HUES6 (cell line): ENCODE measurements at regions not wholly inside any gene's neighbourhood (a gene's known extent, or its start where the extent isn't known, plus 50 kb on each side); places are given as distances from the start of the nearest gene placed in this dataset.
"Not testable (repeated sequence)": the region's sequence is repeated elsewhere in the genome, so short reads cannot be mapped to it uniquely, and the experiment has no call there.

Experiments used
- H3K27ac ChIP-seq: 2 replicates; pipeline ENCODE4 v1.7.0; 2013; ENCODE audit warnings: low read depth, mild to moderate bottlenecking, low read length, inconsistent platforms
- H3K27me3 ChIP-seq: 2 replicates; pipeline ENCODE4 v1.6.1; 2013; ENCODE audit warnings: low read length; ENCODE audit not compliant: control insufficient read depth, insufficient read depth
- H3K36me3 ChIP-seq: 2 replicates; pipeline ENCODE4 v1.6.1; 2013; ENCODE audit warnings: low read length; ENCODE audit not compliant: control insufficient read depth, insufficient read depth
- H3K4me1 ChIP-seq: 2 replicates; pipeline ENCODE4 v1.6.1; 2013; ENCODE audit warnings: low read length; ENCODE audit not compliant: control insufficient read depth, insufficient read depth
- H3K4me3 ChIP-seq: 2 replicates; pipeline ENCODE4 v1.5.1; 2013; ENCODE audit warnings: low read depth, low read length
- H3K9ac ChIP-seq: one replicate; pipeline ENCODE4 v1.6.1; 2013; ENCODE audit warnings: mild to moderate bottlenecking, low read length
- H3K9me3 ChIP-seq: 2 replicates; pipeline ENCODE4 v1.6.1; 2013; ENCODE audit warnings: low read depth, low read length; ENCODE audit not compliant: control insufficient read depth, insufficient read depth

DNA sequence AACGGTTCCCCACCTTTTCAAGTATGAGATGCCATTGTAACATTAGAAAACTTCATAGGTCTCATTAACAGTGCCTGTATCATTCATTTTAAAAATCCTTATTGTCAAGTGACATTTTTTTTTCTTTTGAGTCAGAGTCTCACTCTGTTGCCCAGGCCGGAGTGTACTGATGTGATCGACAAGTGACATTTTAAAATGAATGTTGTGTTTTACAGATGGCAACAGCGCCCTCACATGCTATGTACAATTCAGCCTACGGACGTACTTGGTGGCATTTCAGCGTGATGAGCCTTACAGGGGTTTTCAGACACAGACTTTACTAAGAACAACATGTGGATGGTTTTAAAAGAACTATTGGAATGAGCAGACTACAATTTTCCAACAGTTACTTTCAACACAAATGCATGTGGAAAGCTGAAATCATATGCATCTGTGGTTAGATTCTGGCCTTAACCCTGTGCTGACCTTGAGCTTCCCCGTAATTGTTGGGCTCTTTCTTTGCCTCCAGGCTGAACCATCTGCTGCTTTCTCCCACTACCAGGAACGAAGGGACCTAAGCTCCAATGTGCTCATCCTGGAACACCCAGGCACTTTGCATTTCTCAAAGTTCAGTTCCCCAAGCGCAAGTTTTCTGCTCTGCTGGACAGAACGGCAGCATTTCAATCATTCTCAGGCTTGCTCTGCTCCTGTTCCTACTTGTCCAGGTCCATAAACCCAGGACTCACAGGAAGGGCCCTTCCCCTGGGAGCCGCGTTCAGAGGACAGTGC, 119.9 kb upstream of the NDUFV2 start:
- H3K4me1 ChIP-seq: peaks cover 45% of the 10 kb centered on the region
- no peak overlapping the region for H3K27ac ChIP-seq
- no peaks in the 10 kb centered on the region for H3K9me3 ChIP-seq
- no peaks in the 10 kb centered on the region for H3K27me3 ChIP-seq
- H3K36me3 ChIP-seq: no peaks in the 10 kb centered on the region
- H3K4me3 ChIP-seq: no peak overlapping the region
- H3K9ac ChIP-seq: no peak overlapping the region

DNA sequence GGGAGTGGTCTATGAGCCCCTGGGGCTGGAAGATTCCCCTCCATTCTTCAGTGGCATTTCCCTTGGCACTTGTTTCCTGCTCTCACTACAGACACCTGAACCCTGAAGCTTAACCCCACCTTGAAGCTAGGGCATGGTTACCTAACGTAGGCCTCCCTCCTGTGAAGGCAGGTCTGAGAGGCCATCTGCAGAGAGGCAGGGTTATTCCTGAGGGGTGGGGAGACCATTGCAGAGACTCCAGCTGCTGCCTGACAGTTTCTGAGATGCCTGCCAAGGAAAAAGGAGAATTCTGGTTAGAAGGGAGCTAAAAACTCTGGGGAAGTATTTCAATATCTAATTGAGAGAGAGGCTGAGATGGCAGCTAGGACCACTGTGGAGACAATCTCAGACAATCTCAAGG, 119.3 kb upstream of the NDUFV2 start:
- H3K9ac ChIP-seq: no peak overlapping the region
- H3K36me3 ChIP-seq: no peaks in the 10 kb centered on the region
- no peak overlapping the region for H3K27ac ChIP-seq
- no peaks in the 10 kb centered on the region for H3K27me3 ChIP-seq
- H3K4me1 ChIP-seq: peaks cover 43% of the 10 kb centered on the region
- no peak overlapping the region for H3K4me3 ChIP-seq
- H3K9me3 ChIP-seq: no peaks in the 10 kb centered on the region

DNA sequence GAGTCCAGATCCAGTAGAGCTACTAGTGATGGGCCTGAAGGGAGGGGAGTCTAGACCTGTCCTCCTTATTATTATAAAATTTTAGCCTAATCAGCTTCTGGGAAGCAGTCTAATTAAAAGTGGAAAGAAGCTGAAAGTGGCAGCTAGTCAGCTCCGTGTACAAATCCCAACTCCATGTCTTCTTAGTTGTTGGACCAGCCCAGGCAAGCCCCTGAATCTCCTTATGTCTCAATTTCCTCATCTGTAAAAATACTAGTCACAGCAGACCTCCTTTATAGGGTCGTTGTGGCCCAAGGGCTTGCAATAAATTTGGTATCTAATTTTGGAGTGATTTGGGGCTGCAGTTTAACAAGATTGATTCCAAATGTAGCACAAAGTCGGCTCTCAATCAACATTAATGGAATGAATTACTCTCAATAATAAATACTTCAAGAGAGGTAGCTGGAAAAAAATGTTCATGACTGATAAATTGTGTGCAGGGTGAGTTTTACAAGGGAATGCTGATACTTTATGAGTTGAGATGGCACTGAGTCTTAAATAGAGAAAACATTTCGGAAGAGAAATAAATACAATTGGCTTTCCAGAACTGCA, 118.3 kb upstream of the NDUFV2 start:
- H3K9me3 ChIP-seq: no peaks in the 10 kb centered on the region
- H3K27ac ChIP-seq: no peak overlapping the region; the same call in 1 of the 2 replicates
- H3K27me3 ChIP-seq: no peaks in the 10 kb centered on the region
- H3K9ac ChIP-seq: no peak overlapping the region
- peaks cover 33% of the 10 kb centered on the region for H3K4me1 ChIP-seq
- no peaks in the 10 kb centered on the region for H3K36me3 ChIP-seq
- no peak overlapping the region for H3K4me3 ChIP-seq

DNA sequence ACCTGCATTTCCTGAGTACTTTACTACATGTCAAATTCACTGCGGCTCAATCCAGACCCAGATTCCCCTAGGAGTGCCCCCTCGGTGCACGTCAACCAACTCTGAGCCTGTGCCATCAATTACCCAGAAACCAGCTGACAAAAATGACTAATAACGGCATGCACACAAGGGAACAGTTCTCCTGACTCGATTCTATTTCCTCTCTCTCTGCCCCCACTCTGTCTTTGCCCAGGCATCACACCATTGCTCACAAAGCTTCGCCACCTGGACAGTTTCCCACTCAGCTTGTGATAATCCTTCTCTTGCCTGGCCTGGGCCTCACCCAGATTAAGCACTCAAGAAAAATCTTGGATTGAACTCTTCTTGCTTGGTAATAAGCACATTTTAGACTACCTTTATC, 115.3 kb upstream of the NDUFV2 start:
- peaks cover 13% of the 10 kb centered on the region; the same call in 1 of the 2 replicates for H3K4me1 ChIP-seq
- H3K27me3 ChIP-seq: no peaks in the 10 kb centered on the region
- no peak overlapping the region for H3K9ac ChIP-seq
- H3K9me3 ChIP-seq: no peaks in the 10 kb centered on the region
- H3K4me3 ChIP-seq: no peak overlapping the region
- no peaks in the 10 kb centered on the region for H3K36me3 ChIP-seq
- no peak overlapping the region for H3K27ac ChIP-seq

DNA sequence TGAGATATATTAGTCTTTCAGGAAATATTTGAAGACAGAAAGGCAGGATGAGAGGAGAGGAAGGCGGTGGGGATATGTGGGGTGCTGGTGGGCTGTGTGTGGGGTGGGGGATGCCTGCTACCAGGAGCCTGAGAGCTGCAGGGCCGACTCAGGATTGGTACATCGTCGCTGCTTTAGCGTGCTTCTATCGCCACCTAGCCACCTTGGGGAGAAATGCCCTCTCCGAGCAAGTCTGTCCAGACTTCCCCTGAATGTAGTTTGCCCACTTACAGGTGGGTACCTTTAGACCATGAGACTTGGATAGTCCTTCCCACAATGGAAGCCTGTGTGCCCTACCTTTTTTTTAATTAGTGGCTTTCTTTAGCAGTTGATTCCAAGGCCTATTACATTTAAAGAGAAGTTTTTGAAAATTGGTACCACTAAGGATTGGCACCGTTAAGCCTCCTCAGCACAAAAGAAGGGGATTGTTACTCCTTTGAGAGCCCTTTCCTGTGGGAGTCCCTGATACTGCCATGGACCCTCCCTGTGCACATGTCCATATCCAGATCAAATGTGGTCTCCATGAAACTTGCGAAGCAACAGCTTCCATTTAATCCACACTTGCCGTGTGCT, 114.1 kb upstream of the NDUFV2 start:
- no peak overlapping the region for H3K9ac ChIP-seq
- no peak overlapping the region for H3K4me3 ChIP-seq
- H3K9me3 ChIP-seq: no peaks in the 10 kb centered on the region
- H3K27ac ChIP-seq: no peak overlapping the region
- H3K36me3 ChIP-seq: no peaks in the 10 kb centered on the region
- 0 out of 2 replicates have a peak, but pooled peaks cover 5% of the 10 kb centered on the region for H3K4me1 ChIP-seq
- no peaks in the 10 kb centered on the region for H3K27me3 ChIP-seq

DNA sequence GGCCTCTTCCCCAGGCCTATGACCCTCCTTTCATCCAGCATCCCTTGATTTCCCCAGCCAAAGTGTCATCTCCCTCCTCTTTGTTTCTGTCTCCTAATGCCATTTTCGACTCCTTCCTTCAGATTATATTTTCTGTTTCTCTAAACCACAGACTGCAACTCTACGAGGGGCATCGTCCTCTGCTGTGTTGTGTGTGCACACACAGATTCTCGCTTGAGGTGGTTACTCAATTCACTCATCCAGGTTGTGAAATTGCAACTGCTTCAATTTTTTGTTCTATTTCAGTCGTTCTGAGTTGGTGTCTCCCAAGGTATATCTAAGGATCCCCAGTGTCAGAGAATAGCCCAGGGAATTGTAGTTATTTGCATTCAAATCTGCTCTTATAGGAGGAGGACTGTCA, 113.5 kb upstream of the NDUFV2 start:
- H3K36me3 ChIP-seq: no peaks in the 10 kb centered on the region
- H3K9me3 ChIP-seq: no peaks in the 10 kb centered on the region
- H3K27me3 ChIP-seq: no peaks in the 10 kb centered on the region
- H3K9ac ChIP-seq: no peak overlapping the region
- H3K4me1 ChIP-seq: 0 out of 2 replicates have a peak, but pooled peaks cover 5% of the 10 kb centered on the region
- H3K4me3 ChIP-seq: no peak overlapping the region
- H3K27ac ChIP-seq: no peak overlapping the region

DNA sequence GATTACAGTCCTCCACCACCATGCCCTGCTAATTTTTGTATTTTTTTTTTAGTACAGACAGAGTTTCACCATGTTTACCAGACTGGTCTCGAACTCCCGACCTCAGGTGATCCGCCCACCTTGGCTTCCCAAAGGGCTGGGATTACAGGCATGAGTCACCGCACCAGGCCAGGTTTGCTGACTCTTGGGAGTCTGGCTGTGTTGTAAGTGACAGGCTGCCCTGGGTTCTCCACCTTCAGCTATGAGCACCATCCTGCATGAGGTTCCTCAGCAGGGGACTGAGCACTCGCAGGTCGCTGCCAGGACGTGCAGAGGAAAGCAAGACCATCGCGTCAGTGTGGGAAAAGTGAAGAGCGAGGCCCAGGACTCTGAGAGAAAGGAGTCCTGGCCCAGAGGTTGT, 112.6 kb upstream of the NDUFV2 start:
- H3K27ac ChIP-seq: no peak overlapping the region
- no peaks in the 10 kb centered on the region for H3K9me3 ChIP-seq
- 0 out of 2 replicates have a peak, but pooled peaks cover 5% of the 10 kb centered on the region for H3K4me1 ChIP-seq
- H3K36me3 ChIP-seq: no peaks in the 10 kb centered on the region
- no peaks in the 10 kb centered on the region for H3K27me3 ChIP-seq
- H3K4me3 ChIP-seq: no peak overlapping the region
- no peak overlapping the region for H3K9ac ChIP-seq

DNA sequence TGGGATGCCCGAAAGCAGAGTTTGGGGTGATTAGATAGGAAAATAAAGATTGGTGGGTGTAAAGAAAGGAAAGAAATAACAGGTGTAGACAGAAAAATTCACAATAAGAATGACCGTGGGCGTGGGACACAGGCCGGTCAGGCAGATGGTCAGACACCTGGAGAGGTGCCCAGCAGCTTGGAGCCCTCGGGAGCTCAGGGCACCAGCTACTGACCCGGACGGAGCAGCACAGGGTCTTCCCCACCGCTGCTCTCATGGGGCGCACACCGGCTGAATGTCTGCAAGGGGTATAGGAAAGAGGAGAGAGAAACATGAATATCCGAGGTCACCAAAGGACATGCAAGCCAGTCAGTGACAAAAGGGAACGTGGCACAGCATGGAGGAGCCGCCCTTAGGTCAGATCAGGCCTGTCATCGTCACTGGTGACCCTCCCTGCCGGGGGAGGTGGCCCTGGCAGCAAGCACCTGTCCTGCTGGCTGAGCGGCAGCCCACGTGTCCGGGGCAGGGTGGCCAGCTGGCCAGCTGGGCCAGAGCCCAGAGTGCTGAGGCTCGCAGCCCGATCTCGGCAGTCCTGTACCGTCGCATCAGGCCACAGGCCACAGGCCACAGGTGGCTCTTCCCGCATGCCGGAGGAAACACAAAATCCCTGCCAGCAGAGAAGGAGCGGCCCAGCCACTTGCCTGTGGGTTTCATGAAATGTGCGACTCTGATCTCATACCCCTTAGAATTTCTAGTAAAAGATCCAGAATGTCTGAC, 112.0 kb upstream of the NDUFV2 start:
- no peak overlapping the region for H3K4me3 ChIP-seq
- H3K36me3 ChIP-seq: no peaks in the 10 kb centered on the region
- no peaks in the 10 kb centered on the region for H3K9me3 ChIP-seq
- H3K27me3 ChIP-seq: no peaks in the 10 kb centered on the region
- H3K9ac ChIP-seq: no peak overlapping the region
- 0 out of 2 replicates have a peak, but pooled peaks cover 5% of the 10 kb centered on the region for H3K4me1 ChIP-seq
- no peak overlapping the region for H3K27ac ChIP-seq

DNA sequence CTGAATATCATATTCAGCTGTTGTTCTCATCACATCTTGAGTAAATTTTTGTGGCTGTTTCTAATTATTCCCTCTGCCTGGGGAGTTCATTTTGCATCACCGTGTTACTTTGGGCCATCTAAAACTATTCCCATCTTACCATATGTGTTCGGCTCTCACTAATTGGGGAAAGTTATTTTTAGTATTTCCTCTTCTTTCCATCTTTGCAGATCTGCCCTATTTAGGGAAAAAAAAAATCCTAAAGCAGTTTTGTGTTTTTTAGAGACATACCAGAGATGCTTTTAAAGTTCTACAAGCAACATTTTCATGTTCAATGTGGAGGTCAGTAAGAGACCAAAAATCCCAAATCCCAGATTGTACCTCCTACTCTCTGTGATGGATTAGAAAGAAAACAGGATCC, 111.3 kb upstream of the NDUFV2 start:
- H3K36me3 ChIP-seq: no peaks in the 10 kb centered on the region
- H3K27ac ChIP-seq: no peak overlapping the region
- H3K9ac ChIP-seq: no peak overlapping the region
- H3K27me3 ChIP-seq: no peaks in the 10 kb centered on the region
- no peaks in the 10 kb centered on the region for H3K9me3 ChIP-seq
- H3K4me3 ChIP-seq: no peak overlapping the region
- H3K4me1 ChIP-seq: 0 out of 2 replicates have a peak, but pooled peaks cover 5% of the 10 kb centered on the region

DNA sequence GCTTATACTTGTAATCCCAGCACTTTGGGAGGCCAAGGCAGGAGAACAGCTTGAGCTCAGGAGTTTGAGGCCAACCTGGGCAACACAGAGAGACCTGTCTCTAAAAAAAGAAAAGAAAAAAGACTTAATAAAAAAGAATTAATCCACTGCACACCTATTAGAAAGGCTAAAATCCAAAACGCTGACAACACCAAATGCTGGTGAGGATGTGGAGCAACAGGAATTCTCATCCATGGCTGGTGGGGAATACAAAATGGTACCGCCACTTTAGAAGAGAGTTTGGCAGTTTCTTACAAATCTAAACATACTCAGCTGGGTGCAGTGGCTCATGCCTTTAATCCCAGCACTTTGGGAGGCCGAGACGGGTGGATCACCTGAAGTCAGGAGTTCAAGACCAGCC, 110.0 kb upstream of the NDUFV2 start:
- H3K4me3 ChIP-seq, H3K4me1 ChIP-seq, H3K27me3 ChIP-seq, H3K27ac ChIP-seq, H3K36me3 ChIP-seq, H3K9ac ChIP-seq, H3K9me3 ChIP-seq: not testable (repeated sequence)

DNA sequence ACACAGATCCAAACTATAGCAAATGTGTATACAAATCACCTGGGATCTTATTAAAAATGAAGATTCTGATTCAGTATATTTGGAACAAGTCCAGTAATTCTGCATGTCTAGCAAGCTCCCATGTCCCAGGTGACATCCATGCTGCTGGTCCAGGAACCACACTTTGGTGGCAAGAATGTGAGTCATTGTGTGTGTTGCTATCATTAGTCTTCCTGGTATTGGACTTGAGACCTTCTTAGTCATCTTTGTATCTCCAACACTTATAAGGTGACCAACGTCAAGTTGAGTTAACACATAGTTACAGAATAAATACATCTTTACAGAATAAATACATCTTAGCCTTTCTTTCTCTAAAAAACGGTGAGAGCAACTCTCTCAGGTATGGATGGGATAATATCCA, 107.9 kb upstream of the NDUFV2 start:
- Histone ChIP-seq H3K4me3 (no peak overlapping the region), H3K27me3 (no peaks in the 10 kb centered on the region), H3K27ac (no peak overlapping the region), H3K36me3 (no peaks in the 10 kb centered on the region), H3K4me1 (no peaks in the 10 kb centered on the region), H3K9me3 (peaks cover 5% of the 10 kb centered on the region; the same call in 1 of the 2 replicates), H3K9ac (no peak overlapping the region)
